ENCODE measurements at regions not wholly inside any gene's neighbourhood (a gene's known extent, or its start where the extent isn't known, plus 50 kb on each side); places are given as distances from the start of the nearest gene placed in this dataset.
"Not testable (repeated sequence)": the region's sequence is repeated elsewhere in the genome, so short reads cannot be mapped to it uniquely, and the experiment has no call there.

GRCh38 chr5:154636271-154636670 is 118.9 kb upstream of the LARP1 start:
- not testable (repeated sequence) for TF ChIP-seq CTCF (IDR thresholded peaks at IDR 0.05; ENCODE audit: insufficient read depth, low read depth, low read length); EZH2 (IDR thresholded peaks at IDR 0.05; ENCODE audit: insufficient read depth, low read length)
